ENCODE measurements at regions not wholly inside any gene's neighbourhood (a gene's known extent, or its start where the extent isn't known, plus 50 kb on each side); places are given as distances from the start of the nearest gene placed in this dataset.

GRCh38 chr10:29809383-29809782 is 174.6 kb upstream of the SVIL start:
- TF ChIP-seq CTCF (IDR thresholded peaks at IDR 0.05) (no peak), ZFX (IDR thresholded peaks at IDR 0.05; ENCODE audit: borderline replicate concordance) (no peak)
